ENCODE measurements at regions not wholly inside any gene's neighbourhood (a gene's known extent, or its start where the extent isn't known, plus 50 kb on each side); places are given as distances from the start of the nearest gene placed in this dataset.
A peak's percentile ranks its signal among the peaks of the same experiment; 100 is the strongest.

DNA sequence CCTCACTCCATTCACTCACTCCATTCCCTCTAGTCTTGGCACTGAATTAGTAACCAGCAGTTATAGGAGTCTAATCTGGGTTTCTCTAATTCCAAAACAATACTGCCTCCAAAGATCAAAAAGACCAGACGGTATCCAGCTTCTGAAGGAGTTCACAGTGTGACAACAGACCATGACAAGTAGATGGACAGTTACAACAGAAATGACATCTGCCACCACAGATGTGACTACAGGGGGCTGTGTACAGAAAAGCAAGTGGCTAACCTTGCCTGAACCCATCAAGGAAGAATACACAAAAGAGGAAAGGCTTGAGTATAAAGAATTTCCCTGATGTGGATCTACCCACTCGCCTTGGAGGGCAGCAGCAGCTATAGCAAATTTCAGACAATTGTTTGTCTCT, 112.4 kb downstream of the ACTL7B start:
- Histone ChIP-seq H3K4me3 (replicated peaks in 1 of 2; ENCODE audit: low read depth in 1 of 2, low read length in 2 of 2) (no peak overlapping the region), H3K36me3 (ENCODE audit: control insufficient read depth in 1 of 2, insufficient read depth in 2 of 2, low read length in 2 of 2) (no peaks in the 10 kb centered on the region), H3K27ac (ENCODE audit: low read depth, low read length) (no peak overlapping the region), H3K27me3 (ENCODE audit: insufficient read depth, low read length) (no peaks in the 10 kb centered on the region), H4K20me1 (ENCODE audit: insufficient read depth) (no peaks in the 10 kb centered on the region), H3K4me2 (ENCODE audit: low read length) (peak overlapping the region; percentile 24; the same call in 1 of the 2 replicates), H2AFZ (ENCODE audit: low read depth, low read length, poor library complexity, severe bottlenecking) (peak overlapping the region; percentile 52), H3K4me1 (ENCODE audit: control insufficient read depth in 1 of 2, insufficient read depth in 2 of 2, low read length in 2 of 2) (peaks cover 3 to 10% of the 10 kb centered on the region in 2 experiments; a peak in 3 of 4 replicates), H3K9me2 (ENCODE audit: insufficient read depth) (no peaks in the 10 kb centered on the region), H3K9ac (ENCODE audit: low read length) (no peak overlapping the region), H3K79me2 (ENCODE audit: insufficient read depth, low read length) (no peaks in the 10 kb centered on the region), H3K9me3 (ENCODE audit: control insufficient read depth in 1 of 2, insufficient read depth in 1 of 2, low read depth in 1 of 2, low read length in 2 of 2) (no peaks in the 10 kb centered on the region)
- BruUV-seq (replicated peaks): no TSS peak
- no peak for DNase-seq (ENCODE audit: low read depth, low spot score)
- POLR2A ChIA-PET: no interaction called here
- CTCF ChIA-PET: no interaction called here
- RAD21 ChIA-PET (ENCODE audit: low non-redundant PET in 1 of 2, low total read pairs in 2 of 2, uncharacterized antibody in 2 of 2, unreplicated experiment in 2 of 2): no interaction called here
- ATAC-seq: no peak
- TF ChIP-seq EGR1 (IDR thresholded peaks at IDR 0.05; ENCODE audit: low read depth): no peak
- TF ChIP-seq RAD21 (IDR thresholded peaks at IDR 0.05; ENCODE audit: low read depth): no peak
- TF ChIP-seq SRF (IDR thresholded peaks at IDR 0.05; ENCODE audit: low read depth): no peak
- TF ChIP-seq CEBPB (IDR thresholded peaks at IDR 0.05; ENCODE audit: low read depth): no peak
- TF ChIP-seq POLR2AphosphoS5 (IDR thresholded peaks at IDR 0.05; ENCODE audit: low read depth, low read length): no peak
- TF ChIP-seq CBX3 (IDR thresholded peaks at IDR 0.05; ENCODE audit: low read depth): no peak
- no peak for TF ChIP-seq CTCF (IDR thresholded peaks at IDR 0.05 in 2 of 3, conservative IDR thresholded peaks at IDR 0.05 in 1 of 3; ENCODE audit: borderline replicate concordance in 1 of 3, insufficient read depth in 1 of 3, low read depth in 2 of 3, low read length in 2 of 3)
- TF ChIP-seq ATF3 (IDR thresholded peaks at IDR 0.05): no peak
- no peak for TF ChIP-seq POLR2A (IDR thresholded peaks at IDR 0.05; ENCODE audit: borderline replicate concordance, extremely low read depth, insufficient read depth, insufficient read length)
- no peak for TF ChIP-seq YY1 (IDR thresholded peaks at IDR 0.05; ENCODE audit: extremely low read depth, insufficient replicate concordance, low read depth, low read length)
- no peak for TF ChIP-seq SP1 (IDR thresholded peaks at IDR 0.05; ENCODE audit: low read depth)
- intact Hi-C loops (cut with micrococcal nuclease): no loop called here

Data from HCT116 (cell line).